ENCODE measurements at regions not wholly inside any gene's neighbourhood (a gene's known extent, or its start where the extent isn't known, plus 50 kb on each side); places are given as distances from the start of the nearest gene placed in this dataset.
"Not testable (repeated sequence)": the region's sequence is repeated elsewhere in the genome, so short reads cannot be mapped to it uniquely, and the experiment has no call there.

DNA sequence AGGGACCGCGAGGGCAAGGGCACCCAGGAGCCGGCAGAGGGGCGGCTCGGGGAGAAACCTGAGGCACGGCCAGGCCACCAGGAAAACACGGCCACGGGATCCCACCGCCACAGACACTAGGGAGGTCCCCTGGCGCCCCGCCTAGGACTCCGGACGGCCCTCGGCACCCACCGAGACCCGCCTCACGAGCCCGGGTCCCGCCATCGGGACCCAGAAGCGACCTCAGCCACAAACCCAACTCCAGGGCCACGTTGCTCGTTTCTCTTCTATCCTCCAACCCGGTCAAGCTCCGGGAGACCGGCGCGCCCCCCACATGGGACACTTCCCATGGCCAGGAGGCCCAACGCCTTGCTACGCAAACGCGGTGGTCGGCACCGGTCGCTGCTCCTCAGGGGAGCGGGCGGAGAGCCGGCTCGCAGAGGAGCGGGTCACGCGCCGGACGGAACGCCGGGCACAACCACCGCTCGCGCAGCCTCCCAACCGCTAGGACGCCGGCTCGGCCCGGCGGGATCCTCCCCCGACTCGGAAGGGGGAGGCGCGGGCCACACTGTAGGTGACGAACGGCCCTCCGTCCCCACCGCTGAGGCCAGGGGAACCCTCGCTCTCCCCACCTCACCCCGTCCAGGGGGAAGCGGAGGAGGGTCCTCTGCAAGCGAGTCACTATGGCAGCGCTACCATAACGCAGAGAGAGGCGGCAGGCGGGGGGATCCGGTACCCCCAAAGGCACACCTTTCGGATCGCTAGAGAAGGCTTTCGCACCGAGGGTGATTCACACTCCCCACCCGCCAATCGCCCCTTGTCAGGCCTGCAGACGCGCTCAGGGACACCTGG is 1514.1 kb upstream of the DEFB115 start:
- H3K9me3 ChIP-seq (ENCODE audit: control insufficient read depth, insufficient read depth, low read depth, low read length) = no peaks in the 10 kb centered on the region
- POLR2A ChIA-PET = no interaction called here
- no peak overlapping the region for H3K4me3 ChIP-seq (ENCODE audit: low read depth, low read length)
- TF ChIP-seq ZNF571 (tag by site-specific recombination; IDR thresholded peaks at IDR 0.05) = no peak
- TF ChIP-seq ZBTB20 (tag by site-specific recombination; IDR thresholded peaks at IDR 0.05) = no peak
- no peak for TF ChIP-seq ZNF423 (tag by site-specific recombination; IDR thresholded peaks at IDR 0.05)
- TF ChIP-seq HOXD13 (CRISPR knock-in tag; IDR thresholded peaks at IDR 0.05; ENCODE audit: borderline replicate concordance) = no peak
- TF ChIP-seq ELK4 (IDR thresholded peaks at IDR 0.05; ENCODE audit: borderline replicate concordance, low read depth, low read length) = no peak
- TF ChIP-seq, protein P1, sequence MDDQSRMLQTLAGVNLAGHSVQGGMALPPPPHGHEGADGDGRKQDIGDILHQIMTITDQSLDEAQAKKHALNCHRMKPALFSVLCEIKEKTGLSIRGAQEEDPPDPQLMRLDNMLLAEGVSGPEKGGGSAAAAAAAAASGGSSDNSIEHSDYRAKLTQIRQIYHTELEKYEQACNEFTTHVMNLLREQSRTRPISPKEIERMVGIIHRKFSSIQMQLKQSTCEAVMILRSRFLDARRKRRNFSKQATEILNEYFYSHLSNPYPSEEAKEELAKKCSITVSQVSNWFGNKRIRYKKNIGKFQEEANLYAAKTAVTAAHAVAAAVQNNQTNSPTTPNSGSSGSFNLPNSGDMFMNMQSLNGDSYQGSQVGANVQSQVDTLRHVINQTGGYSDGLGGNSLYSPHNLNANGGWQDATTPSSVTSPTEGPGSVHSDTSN (CRISPR knock-in tag; IDR thresholded peaks at IDR 0.05) = no peak
- TF ChIP-seq ZNF580 (tag by site-specific recombination; IDR thresholded peaks at IDR 0.05) = no peak
- no peak for TF ChIP-seq ZXDB (tag by site-specific recombination; IDR thresholded peaks at IDR 0.05)
- no peak for TF ChIP-seq PRDM4 (tag by site-specific recombination; IDR thresholded peaks at IDR 0.05)
- TF ChIP-seq ZNF184 (tag by site-specific recombination; IDR thresholded peaks at IDR 0.05) = no peak
- no peak for TF ChIP-seq ZNF776 (tag by site-specific recombination; IDR thresholded peaks at IDR 0.05; ENCODE audit: borderline replicate concordance)
- TF ChIP-seq ZNF391 (tag by site-specific recombination; IDR thresholded peaks at IDR 0.05; ENCODE audit: borderline replicate concordance, low read depth) = no peak
- no peak for TF ChIP-seq ZNF433 (tag by site-specific recombination; IDR thresholded peaks at IDR 0.05; ENCODE audit: low read depth)
- H3K4me1 ChIP-seq (ENCODE audit: control insufficient read depth, insufficient read depth, low read length) = no peaks in the 10 kb centered on the region
- no peaks in the 10 kb centered on the region for H3K36me3 ChIP-seq (ENCODE audit: control insufficient read depth in 2 of 2, insufficient read depth in 1 of 2, low read length in 2 of 2)
- H3K27ac ChIP-seq (ENCODE audit: extremely low read depth, low read depth, low read length) = no peak overlapping the region
- CTCF ChIA-PET = no interaction called here

- ChIA-PET POLR2A (no interaction called here), CTCF (no interaction called here)
- no peak overlapping the region for H3K27ac ChIP-seq (ENCODE audit: extremely low read depth, low read depth, low read length)
- no peaks in the 10 kb centered on the region for H3K36me3 ChIP-seq (ENCODE audit: control insufficient read depth in 2 of 2, insufficient read depth in 1 of 2, low read length in 2 of 2)
- TF ChIP-seq ZFP69B (tag by site-specific recombination; IDR thresholded peaks at IDR 0.05) (no peak), GLIS1 (tag by site-specific recombination; IDR thresholded peaks at IDR 0.05) (no peak), ZNF433 (tag by site-specific recombination; IDR thresholded peaks at IDR 0.05; ENCODE audit: low read depth) (no peak), ZBTB20 (tag by site-specific recombination; IDR thresholded peaks at IDR 0.05) (no peak), ZNF341 (tag by site-specific recombination; IDR thresholded peaks at IDR 0.05; ENCODE audit: low read depth) (no peak)
- TF ChIP-seq, protein P2, sequence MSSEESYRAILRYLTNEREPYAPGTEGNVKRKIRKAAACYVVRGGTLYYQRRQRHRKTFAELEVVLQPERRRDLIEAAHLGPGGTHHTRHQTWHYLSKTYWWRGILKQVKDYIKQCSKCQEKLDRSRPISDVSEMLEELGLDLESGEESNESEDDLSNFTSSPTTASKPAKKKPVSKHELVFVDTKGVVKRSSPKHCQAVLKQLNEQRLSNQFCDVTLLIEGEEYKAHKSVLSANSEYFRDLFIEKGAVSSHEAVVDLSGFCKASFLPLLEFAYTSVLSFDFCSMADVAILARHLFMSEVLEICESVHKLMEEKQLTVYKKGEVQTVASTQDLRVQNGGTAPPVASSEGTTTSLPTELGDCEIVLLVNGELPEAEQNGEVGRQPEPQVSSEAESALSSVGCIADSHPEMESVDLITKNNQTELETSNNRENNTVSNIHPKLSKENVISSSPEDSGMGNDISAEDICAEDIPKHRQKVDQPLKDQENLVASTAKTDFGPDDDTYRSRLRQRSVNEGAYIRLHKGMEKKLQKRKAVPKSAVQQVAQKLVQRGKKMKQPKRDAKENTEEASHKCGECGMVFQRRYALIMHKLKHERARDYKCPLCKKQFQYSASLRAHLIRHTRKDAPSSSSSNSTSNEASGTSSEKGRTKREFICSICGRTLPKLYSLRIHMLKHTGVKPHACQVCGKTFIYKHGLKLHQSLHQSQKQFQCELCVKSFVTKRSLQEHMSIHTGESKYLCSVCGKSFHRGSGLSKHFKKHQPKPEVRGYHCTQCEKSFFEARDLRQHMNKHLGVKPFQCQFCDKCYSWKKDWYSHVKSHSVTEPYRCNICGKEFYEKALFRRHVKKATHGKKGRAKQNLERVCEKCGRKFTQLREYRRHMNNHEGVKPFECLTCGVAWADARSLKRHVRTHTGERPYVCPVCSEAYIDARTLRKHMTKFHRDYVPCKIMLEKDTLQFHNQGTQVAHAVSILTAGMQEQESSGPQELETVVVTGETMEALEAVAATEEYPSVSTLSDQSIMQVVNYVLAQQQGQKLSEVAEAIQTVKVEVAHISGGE (tag by site-specific recombination; conservative IDR thresholded peaks at IDR 0.05; ENCODE audit: low read depth) = no peak
- no peaks in the 10 kb centered on the region for H3K4me1 ChIP-seq (ENCODE audit: control insufficient read depth, insufficient read depth, low read length)
- H3K4me3 ChIP-seq (ENCODE audit: low read depth, low read length) = no peak overlapping the region
- no peaks in the 10 kb centered on the region for H3K9me3 ChIP-seq (ENCODE audit: control insufficient read depth, insufficient read depth, low read depth, low read length)
These were observed 1513.4 kb upstream of the DEFB115 start for GRCh38 chr20:29744071-29744470.

DNA sequence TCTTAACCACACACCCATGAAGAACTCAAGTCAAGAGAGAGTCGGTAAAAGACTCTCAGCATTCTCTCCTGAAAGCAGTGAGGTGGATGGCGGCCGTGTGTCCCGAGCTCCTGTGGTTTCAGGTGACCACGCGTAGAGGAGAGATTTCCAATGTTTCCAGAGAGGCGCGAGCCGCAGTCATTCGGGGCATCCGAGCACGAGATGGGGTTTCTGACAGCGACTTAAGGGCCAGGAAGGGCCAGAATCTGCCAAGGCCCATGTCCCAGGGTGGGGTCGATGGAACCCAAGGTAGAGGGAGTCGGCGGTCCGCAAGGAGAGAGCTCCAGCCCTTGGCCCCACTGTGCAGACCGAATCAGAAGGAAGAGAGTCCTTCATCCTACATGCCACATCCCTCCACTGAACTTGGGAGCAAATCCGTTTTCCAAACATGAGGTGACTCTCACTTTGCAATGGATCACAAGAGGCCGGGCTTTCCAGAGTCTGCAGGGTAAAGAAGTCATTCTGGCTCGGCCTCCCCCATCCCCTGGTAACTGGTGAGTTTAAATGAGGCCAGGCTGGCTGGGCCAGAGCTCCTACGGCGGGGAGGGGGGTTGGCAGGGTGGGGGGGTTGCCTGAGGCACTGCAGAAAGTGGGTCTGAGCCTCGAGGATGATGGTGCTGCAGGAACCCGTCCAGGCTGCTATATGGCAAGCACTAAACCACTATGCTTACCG is 1511.8 kb upstream of the DEFB115 start:
- POLR2A ChIA-PET; H3K9me3 ChIP-seq (ENCODE audit: control insufficient read depth, insufficient read depth, low read depth, low read length); CTCF ChIA-PET; H3K4me1 ChIP-seq (ENCODE audit: control insufficient read depth, insufficient read depth, low read length); H3K27ac ChIP-seq (ENCODE audit: extremely low read depth, low read depth, low read length); H3K4me3 ChIP-seq (ENCODE audit: low read depth, low read length); H3K36me3 ChIP-seq (ENCODE audit: control insufficient read depth in 2 of 2, insufficient read depth in 1 of 2, low read length in 2 of 2): not testable (repeated sequence)
